ENCODE measurements at regions not wholly inside any gene's neighbourhood (a gene's known extent, or its start where the extent isn't known, plus 50 kb on each side); places are given as distances from the start of the nearest gene placed in this dataset.

- no peak for DNase-seq (ENCODE audit: low read depth, low spot score)
- Mint-ChIP-seq H3K36me3 (ENCODE audit: low read depth) (no peaks in the 10 kb centered on the region), H3K4me3 (no peak overlapping the region), H3K27ac (ENCODE audit: unreplicated experiment) (no peak overlapping the region), H3K27me3 (ENCODE audit: low read depth) (peaks cover 27% of the 10 kb centered on the region), H3K4me1 (no peaks in the 10 kb centered on the region), H3K9me3 (no peaks in the 10 kb centered on the region)
- TF ChIP-seq, protein P1, sequence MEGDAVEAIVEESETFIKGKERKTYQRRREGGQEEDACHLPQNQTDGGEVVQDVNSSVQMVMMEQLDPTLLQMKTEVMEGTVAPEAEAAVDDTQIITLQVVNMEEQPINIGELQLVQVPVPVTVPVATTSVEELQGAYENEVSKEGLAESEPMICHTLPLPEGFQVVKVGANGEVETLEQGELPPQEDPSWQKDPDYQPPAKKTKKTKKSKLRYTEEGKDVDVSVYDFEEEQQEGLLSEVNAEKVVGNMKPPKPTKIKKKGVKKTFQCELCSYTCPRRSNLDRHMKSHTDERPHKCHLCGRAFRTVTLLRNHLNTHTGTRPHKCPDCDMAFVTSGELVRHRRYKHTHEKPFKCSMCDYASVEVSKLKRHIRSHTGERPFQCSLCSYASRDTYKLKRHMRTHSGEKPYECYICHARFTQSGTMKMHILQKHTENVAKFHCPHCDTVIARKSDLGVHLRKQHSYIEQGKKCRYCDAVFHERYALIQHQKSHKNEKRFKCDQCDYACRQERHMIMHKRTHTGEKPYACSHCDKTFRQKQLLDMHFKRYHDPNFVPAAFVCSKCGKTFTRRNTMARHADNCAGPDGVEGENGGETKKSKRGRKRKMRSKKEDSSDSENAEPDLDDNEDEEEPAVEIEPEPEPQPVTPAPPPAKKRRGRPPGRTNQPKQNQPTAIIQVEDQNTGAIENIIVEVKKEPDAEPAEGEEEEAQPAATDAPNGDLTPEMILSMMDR (conservative IDR thresholded peaks at IDR 0.05) = no peak
These were observed 814.2 kb downstream of the BRINP1 start for GRCh38 chr9:118554987-118555386.

DNA sequence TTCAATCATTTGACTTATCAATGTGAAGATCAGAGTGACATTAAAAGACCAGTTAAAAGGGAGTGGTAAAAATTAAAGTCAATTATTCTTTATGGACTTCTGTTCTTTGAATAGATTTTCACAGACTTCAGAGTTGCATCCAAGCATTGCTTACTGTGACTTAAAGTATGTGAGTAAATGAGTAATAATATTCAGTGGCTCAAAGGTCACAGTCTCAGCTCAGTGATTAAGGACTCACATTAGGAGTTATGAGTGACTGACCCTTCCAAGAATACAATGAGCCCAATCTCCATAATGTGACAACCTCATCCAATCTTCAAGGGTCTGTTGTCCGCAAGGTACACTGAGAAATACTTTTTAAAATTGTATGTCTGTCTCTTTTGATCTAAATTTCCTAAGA is 811.2 kb downstream of the BRINP1 start:
- H3K27me3 Mint-ChIP-seq (ENCODE audit: low read depth) = peaks cover 5% of the 10 kb centered on the region
- no peaks in the 10 kb centered on the region for H3K4me1 Mint-ChIP-seq
- no peak overlapping the region for H3K4me3 Mint-ChIP-seq
- TF ChIP-seq, protein P1 (conservative IDR thresholded peaks at IDR 0.05) = no peak
- DNase-seq (ENCODE audit: low read depth, low spot score) = no peak
- H3K9me3 Mint-ChIP-seq = no peaks in the 10 kb centered on the region
- H3K27ac Mint-ChIP-seq (ENCODE audit: unreplicated experiment) = no peak overlapping the region
- no peaks in the 10 kb centered on the region for H3K36me3 Mint-ChIP-seq (ENCODE audit: low read depth)

GRCh38 chr9:118558891-118559290 is 810.3 kb downstream of the BRINP1 start:
- TF ChIP-seq, protein P1 (conservative IDR thresholded peaks at IDR 0.05) = no peak
- Mint-ChIP-seq H3K4me1 (no peaks in the 10 kb centered on the region), H3K36me3 (ENCODE audit: low read depth) (no peaks in the 10 kb centered on the region), H3K27me3 (ENCODE audit: low read depth) (peaks cover 5% of the 10 kb centered on the region), H3K9me3 (no peaks in the 10 kb centered on the region), H3K4me3 (no peak overlapping the region), H3K27ac (ENCODE audit: unreplicated experiment) (no peak overlapping the region)
- no peak for DNase-seq (ENCODE audit: low read depth, low spot score)

GRCh38 chr9:118561051-118561450 is 808.2 kb downstream of the BRINP1 start:
- H3K4me3 Mint-ChIP-seq = no peak overlapping the region
- no peak for DNase-seq (ENCODE audit: low read depth, low spot score)
- H3K27me3 Mint-ChIP-seq (ENCODE audit: low read depth) = peaks cover 3% of the 10 kb centered on the region
- no peaks in the 10 kb centered on the region for H3K36me3 Mint-ChIP-seq (ENCODE audit: low read depth)
- no peak overlapping the region for H3K27ac Mint-ChIP-seq (ENCODE audit: unreplicated experiment)
- no peaks in the 10 kb centered on the region for H3K4me1 Mint-ChIP-seq
- no peaks in the 10 kb centered on the region for H3K9me3 Mint-ChIP-seq
- TF ChIP-seq, protein P1 (conservative IDR thresholded peaks at IDR 0.05) = no peak

- H3K27ac Mint-ChIP-seq (ENCODE audit: unreplicated experiment) = no peak overlapping the region
- H3K9me3 Mint-ChIP-seq = no peaks in the 10 kb centered on the region
- H3K27me3 Mint-ChIP-seq (ENCODE audit: low read depth) = peaks cover under 1% of the 10 kb centered on the region
- no peaks in the 10 kb centered on the region for H3K4me1 Mint-ChIP-seq
- TF ChIP-seq, protein P1 (conservative IDR thresholded peaks at IDR 0.05) = no peak
- DNase-seq (ENCODE audit: low read depth, low spot score) = no peak
- no peak overlapping the region for H3K4me3 Mint-ChIP-seq
- no peaks in the 10 kb centered on the region for H3K36me3 Mint-ChIP-seq (ENCODE audit: low read depth)
These were observed 805.6 kb downstream of the BRINP1 start for GRCh38 chr9:118563677-118564076.

DNA sequence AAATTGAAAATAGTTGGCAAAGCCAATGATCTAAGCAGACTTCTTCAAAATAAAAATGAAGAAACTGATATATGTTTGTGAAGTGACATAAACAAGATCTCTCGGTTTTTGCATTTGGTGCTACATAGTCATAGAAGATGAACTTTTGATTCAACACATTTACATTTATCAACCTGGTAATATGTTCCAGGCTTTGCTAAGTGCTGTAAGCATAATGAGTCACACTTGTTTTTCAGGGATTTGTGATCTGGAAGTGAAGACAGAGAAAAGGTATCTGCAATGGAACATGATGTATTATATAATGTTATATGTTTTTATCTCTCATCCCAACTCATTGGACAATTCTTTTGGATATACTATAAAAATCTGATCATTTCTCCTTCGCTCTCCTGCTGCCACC is 801.4 kb downstream of the BRINP1 start:
- Mint-ChIP-seq H3K9me3 (no peaks in the 10 kb centered on the region), H3K4me1 (no peaks in the 10 kb centered on the region), H3K36me3 (ENCODE audit: low read depth) (no peaks in the 10 kb centered on the region), H3K4me3 (no peak overlapping the region), H3K27ac (ENCODE audit: unreplicated experiment) (no peak overlapping the region), H3K27me3 (ENCODE audit: low read depth) (no peaks in the 10 kb centered on the region)
- TF ChIP-seq, protein P1 (conservative IDR thresholded peaks at IDR 0.05) = no peak
- DNase-seq (ENCODE audit: low read depth, low spot score) = no peak
